Esophagus (tissue), 2 donors: ENCODE measurements at regions not wholly inside any gene's neighbourhood (a gene's known extent, or its start where the extent isn't known, plus 50 kb on each side); places are given as distances from the start of the nearest gene placed in this dataset.
"Not testable (repeated sequence)": the region's sequence is repeated elsewhere in the genome, so short reads cannot be mapped to it uniquely, and the experiment has no call there.

Source experiments
- H3K27ac ChIP-seq, 2 donors: one replicate each; pipeline ENCODE4 v1.5.1; 2013; ENCODE audit warnings: low read depth in 2 of 2, mild to moderate bottlenecking in 2 of 2, inconsistent platforms in 1 of 2, low read length in 1 of 2, moderate library complexity in 1 of 2
- H3K27me3 ChIP-seq, 2 donors: one replicate each; pipeline ENCODE4 v1.6.1; 2013; ENCODE audit warnings: low read length in 2 of 2, control low read depth in 1 of 2, mild to moderate bottlenecking in 1 of 2; ENCODE audit not compliant: insufficient read depth in 2 of 2, control insufficient read depth in 1 of 2
- H3K36me3 ChIP-seq, 2 donors: one replicate each; pipeline ENCODE4 v1.6.1; 2013; ENCODE audit warnings: low read length in 1 of 2; ENCODE audit not compliant: control insufficient read depth in 2 of 2, insufficient read depth in 2 of 2
- H3K4me1 ChIP-seq, 2 donors: one replicate each; pipeline ENCODE4 v1.6.1; 2013; ENCODE audit warnings: low read length in 1 of 2; ENCODE audit not compliant: control insufficient read depth in 2 of 2, insufficient read depth in 2 of 2
- H3K4me3 ChIP-seq, 2 donors: one replicate each; pipeline ENCODE4 v1.5.1; 2013; ENCODE audit warnings: low read length in 2 of 2, mild to moderate bottlenecking in 2 of 2, low read depth in 1 of 2, moderate library complexity in 1 of 2
- H3K9me3 ChIP-seq, 2 donors: one replicate each; pipeline ENCODE4 v1.6.1; 2013; ENCODE audit warnings: mild to moderate bottlenecking in 2 of 2, low read depth in 1 of 2, low read length in 1 of 2, moderate library complexity in 1 of 2; ENCODE audit not compliant: control insufficient read depth in 2 of 2, insufficient read depth in 1 of 2
- WGBS, 2 donors: extraction: QIAGEN DNeasy Blood & Tissue Kit; methylation state at CpG; one replicate each; pipeline ENCODE4 v1.1.7; 2013; 5-methylcytosine and 5-hydroxymethylcytosine counted together
- donor health status: healthy with polysubstance abuse.
- donor health status: Bipolar disorder and iron deficiency.

DNA sequence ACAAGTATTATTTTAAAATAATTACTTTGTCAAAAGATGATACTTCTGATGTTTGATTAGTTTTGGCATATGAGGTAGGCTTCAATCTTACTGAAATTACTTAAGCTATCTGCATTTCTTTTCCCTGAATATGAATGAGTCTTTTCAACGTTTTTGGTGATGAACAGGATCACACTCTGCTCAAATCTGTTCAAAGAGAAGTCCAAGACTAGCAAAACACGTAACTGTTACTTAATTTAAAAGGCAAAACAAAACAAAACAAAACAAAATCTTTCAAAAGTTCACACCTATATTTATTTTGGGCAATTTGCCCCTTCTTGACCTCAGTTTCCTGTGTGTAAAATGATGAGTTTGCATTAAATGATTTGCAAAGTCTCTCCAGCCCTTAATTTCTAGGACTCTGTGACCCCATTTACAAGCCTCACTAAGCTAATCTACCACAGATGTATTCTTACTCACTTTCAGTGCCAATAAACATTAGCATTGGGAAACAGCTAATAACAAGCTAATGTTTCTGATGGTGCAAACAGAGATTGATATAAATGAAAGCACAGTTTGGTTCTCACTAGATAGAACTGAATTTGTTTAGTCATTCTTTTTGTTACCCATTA is 865.4 kb downstream of the LTN1 start:
- Histone ChIP-seq H3K27me3 (no peaks in the 10 kb centered on the region), H3K27ac (no peak overlapping the region), H3K36me3 (no peaks in the 10 kb centered on the region), H3K9me3 (peaks cover 5 to 7% of the 10 kb centered on the region in 2 donors), H3K4me1 (no peaks in the 10 kb centered on the region), H3K4me3 (no peak overlapping the region)
- WGBS, 2 donors: 37 to 42% methylated on average over 2 of the region's 2 CpGs

GRCh38 chr21:28126521-28127174 is 866.0 kb downstream of the LTN1 start:
- H3K27ac ChIP-seq: no peak overlapping the region
- 32 to 60% methylated on average over 1 of the region's 1 CpG for WGBS, 2 donors
- no peaks in the 10 kb centered on the region for H3K36me3 ChIP-seq
- no peaks in the 10 kb centered on the region for H3K27me3 ChIP-seq
- no peak overlapping the region for H3K4me3 ChIP-seq
- peaks cover 5 to 7% of the 10 kb centered on the region in 2 donors for H3K9me3 ChIP-seq
- H3K4me1 ChIP-seq: no peaks in the 10 kb centered on the region

DNA sequence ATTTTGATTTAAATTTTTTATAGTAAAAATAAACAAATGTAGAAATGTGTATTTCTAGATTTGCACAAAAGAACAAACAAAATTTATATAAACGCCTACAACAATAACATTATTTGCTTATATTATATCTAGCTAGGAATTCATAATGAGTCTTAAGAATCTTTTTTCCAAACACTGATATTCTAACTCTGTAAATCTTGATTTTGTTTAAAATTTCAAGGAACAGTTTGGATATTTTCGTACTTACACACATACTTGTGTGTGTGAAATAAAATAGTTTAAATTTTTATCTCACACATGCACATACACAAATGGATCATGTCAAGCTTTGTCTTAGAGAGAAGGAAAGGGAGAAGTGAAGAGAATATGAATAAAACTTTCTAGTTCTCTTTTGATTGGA is 868.1 kb downstream of the LTN1 start:
- no peaks in the 10 kb centered on the region for H3K9me3 ChIP-seq
- H3K27me3 ChIP-seq: no peaks in the 10 kb centered on the region
- WGBS, 2 donors: 72 to 76% methylated on average over 2 of the region's 2 CpGs
- H3K4me3 ChIP-seq: no peak overlapping the region
- H3K27ac ChIP-seq: no peak overlapping the region
- H3K36me3 ChIP-seq: no peaks in the 10 kb centered on the region
- no peaks in the 10 kb centered on the region for H3K4me1 ChIP-seq

DNA sequence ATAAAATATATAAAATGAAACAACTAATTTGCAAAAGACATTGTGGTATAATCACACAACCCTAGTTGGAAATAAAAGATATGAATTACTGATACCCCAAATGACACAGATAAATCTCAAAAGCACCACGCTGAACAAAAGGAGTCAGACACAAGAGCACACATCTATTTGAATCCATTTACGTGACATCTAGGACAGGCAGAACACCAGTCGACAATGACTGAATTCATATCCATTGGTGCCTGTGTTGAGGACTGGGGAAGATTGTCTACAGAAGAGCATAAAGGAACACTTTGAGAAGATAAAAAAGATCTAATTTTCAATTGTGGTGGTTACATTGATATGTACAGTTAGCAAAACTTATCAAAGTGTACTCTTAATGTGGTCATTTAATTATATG is 874.1 kb downstream of the LTN1 start:
- Histone ChIP-seq H3K4me3 (no peak overlapping the region), H3K9me3 (no peaks in the 10 kb centered on the region), H3K27ac (no peak overlapping the region), H3K4me1 (no peaks in the 10 kb centered on the region), H3K36me3 (no peaks in the 10 kb centered on the region), H3K27me3 (no peaks in the 10 kb centered on the region)
- WGBS, 2 donors: 94% methylated on average over 3 of the region's 3 CpGs

GRCh38 chr21:28114986-28115385 is 877.7 kb downstream of the LTN1 start:
- not testable (repeated sequence) for H3K27ac ChIP-seq, H3K27me3 ChIP-seq, H3K9me3 ChIP-seq, H3K4me3 ChIP-seq, H3K4me1 ChIP-seq, H3K36me3 ChIP-seq
- WGBS, 2 donors: 79 to 89% methylated on average over 5 of the region's 5 CpGs

GRCh38 chr21:28113718-28114117 is 879.0 kb downstream of the LTN1 start:
- H3K27ac ChIP-seq: no peak overlapping the region
- no peaks in the 10 kb centered on the region for H3K36me3 ChIP-seq
- H3K9me3 ChIP-seq: peaks cover 0 to 2% of the 10 kb centered on the region in 2 donors
- no peak overlapping the region for H3K4me3 ChIP-seq
- H3K4me1 ChIP-seq: no peaks in the 10 kb centered on the region
- H3K27me3 ChIP-seq: no peaks in the 10 kb centered on the region

DNA sequence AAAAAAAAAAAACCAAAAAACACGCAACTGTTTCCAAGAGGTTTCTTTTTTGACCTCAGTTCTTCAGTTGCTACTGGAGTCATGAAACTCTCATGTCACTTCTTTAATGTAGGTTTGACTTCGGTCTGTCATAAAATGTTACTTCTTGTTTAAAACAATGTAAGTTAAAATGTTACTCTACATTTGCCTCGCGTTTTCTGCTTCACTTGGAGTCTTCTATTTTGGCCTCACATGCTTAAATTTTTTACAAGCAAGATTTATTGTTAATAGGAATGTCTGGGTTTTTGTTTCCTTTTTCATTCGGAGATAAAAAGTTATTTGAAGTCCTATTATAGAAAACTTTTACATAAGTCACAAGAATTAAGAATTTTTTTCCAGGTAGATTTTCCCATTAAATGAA is 880.2 kb downstream of the LTN1 start:
- H3K27ac ChIP-seq: no peak overlapping the region
- no peak overlapping the region for H3K4me3 ChIP-seq
- WGBS, 2 donors: 66 to 74% methylated on average over 5 of the region's 5 CpGs
- no peaks in the 10 kb centered on the region for H3K4me1 ChIP-seq
- no peaks in the 10 kb centered on the region for H3K27me3 ChIP-seq
- no peaks in the 10 kb centered on the region for H3K36me3 ChIP-seq
- H3K9me3 ChIP-seq: peaks cover 0 to 2% of the 10 kb centered on the region in 2 donors

GRCh38 chr21:28111151-28111619 is 881.5 kb downstream of the LTN1 start:
- Histone ChIP-seq H3K36me3 (no peaks in the 10 kb centered on the region), H3K4me3 (no peak overlapping the region), H3K27ac (no peak overlapping the region), H3K9me3 (peaks cover 0 to 2% of the 10 kb centered on the region in 2 donors), H3K27me3 (no peaks in the 10 kb centered on the region), H3K4me1 (no peaks in the 10 kb centered on the region)
- 34 to 35% methylated on average over 7 of the region's 7 CpGs for WGBS, 2 donors

DNA sequence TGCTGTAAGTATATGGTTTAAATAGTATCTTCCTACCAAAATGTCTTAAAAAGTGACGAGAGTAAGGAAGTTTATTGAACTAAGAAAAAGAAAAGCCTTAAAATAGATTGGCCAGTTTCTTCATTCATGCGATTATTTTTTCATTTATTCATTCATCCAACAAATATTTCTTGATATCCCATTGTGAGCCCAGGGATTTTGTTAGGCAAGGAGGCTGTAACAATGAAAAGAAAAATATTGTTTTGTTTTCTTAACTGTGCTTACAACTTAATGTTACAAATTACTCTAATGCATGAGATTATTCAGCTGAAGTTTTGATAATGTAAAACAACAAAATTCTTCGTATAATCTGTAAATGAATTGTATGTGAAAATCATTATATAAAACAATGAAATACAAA is 882.0 kb downstream of the LTN1 start:
- Histone ChIP-seq H3K4me3 (no peak overlapping the region), H3K9me3 (peaks cover 0 to 2% of the 10 kb centered on the region in 2 donors), H3K27ac (no peak overlapping the region), H3K4me1 (no peaks in the 10 kb centered on the region), H3K36me3 (no peaks in the 10 kb centered on the region), H3K27me3 (no peaks in the 10 kb centered on the region)
- 61 to 71% methylated on average over 3 of the region's 3 CpGs for WGBS, 2 donors

DNA sequence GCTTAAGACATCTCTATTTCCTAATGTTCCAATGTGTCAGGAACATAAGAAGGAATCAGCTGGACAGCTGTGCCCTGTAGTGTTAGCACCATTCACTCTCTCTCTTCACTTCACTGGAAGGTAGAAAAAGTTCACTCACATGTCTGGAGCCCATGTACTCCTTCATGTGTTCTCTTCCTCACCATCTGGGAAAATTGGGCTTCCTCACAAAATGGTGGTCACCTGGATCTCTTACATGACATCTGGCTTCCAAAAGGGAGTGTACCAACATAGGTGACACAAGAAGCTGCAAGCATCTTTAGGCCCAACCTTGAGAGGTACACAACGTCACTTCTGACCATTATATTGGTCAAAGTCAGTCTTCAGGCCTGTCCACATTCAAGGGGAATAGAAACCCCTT is 882.6 kb downstream of the LTN1 start:
- peaks cover 0 to 2% of the 10 kb centered on the region in 2 donors for H3K9me3 ChIP-seq
- no peaks in the 10 kb centered on the region for H3K36me3 ChIP-seq
- 78 to 79% methylated on average over 1 of the region's 1 CpG for WGBS, 2 donors
- no peak overlapping the region for H3K4me3 ChIP-seq
- no peaks in the 10 kb centered on the region for H3K4me1 ChIP-seq
- peak overlapping the region in 1 of 2 donors; percentile 14 for H3K27ac ChIP-seq
- H3K27me3 ChIP-seq: no peaks in the 10 kb centered on the region
